ENCODE measurements at regions not wholly inside any gene's neighbourhood (a gene's known extent, or its start where the extent isn't known, plus 50 kb on each side); places are given as distances from the start of the nearest gene placed in this dataset.
A peak's percentile ranks its signal among the peaks of the same experiment; 100 is the strongest.
"Not testable (repeated sequence)": the region's sequence is repeated elsewhere in the genome, so short reads cannot be mapped to it uniquely, and the experiment has no call there.

DNA sequence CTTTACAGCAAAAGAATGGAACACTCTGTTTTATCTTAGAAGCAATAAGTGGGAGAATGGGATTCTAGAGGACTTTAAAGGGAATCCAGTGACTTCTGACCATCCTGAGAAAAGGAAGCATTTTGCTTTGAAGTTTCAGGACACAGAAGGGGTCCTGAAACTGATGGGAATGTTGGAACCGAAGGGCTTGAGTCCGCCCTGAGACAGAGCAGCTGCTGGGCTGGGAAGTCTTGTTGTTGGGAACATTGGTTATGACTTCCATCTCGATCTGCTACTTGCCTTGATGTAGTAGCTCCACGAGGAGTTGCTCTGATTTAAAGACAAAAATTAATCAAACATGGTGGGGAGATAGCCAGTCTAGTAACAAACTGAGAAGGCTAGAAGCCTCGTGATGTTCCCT is 177.6 kb downstream of the JCAD start:
- DNase-seq (ENCODE audit: low read depth): no peak

DNA sequence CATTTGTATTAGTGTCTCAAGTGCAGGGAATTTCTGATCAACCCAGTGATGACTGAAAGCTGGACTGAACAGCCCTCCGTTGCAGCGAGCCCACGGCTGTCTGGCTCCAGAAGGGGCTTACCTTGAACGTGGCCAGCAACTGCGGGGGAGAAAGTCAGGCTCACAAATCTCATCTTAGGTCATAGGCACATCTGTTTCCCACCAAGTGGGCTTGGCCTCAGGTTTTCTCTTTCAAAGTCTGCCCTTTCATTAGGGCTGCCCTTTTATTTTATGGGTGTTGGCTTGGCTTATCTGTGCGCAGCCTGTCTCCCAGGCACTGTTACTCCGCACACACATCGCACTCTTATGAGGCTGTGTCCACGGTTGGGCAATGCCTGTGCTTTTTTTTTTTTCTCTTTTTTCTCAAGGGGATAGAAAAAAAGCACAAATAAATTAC is 178.0 kb downstream of the JCAD start:
- DNase-seq (ENCODE audit: low read depth): no peak

DNA sequence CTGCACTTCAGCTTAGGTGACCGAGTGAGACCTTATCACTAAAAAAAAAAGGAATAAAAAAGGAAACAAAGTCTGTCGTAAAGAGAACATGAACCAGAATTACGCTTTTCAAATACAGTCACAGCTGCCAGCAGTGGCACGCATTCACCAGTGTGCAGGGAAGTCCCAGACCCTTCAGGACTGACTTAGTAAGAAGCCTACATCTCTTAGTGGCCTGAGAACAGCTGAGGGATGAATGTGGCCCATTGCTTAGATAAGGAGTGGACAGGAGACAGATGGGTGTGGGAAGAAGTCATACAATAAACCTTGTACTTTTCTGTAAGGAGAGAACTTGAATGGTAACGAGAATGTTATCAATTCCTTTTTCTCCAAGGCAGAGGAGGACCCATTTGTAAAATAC is 178.5 kb downstream of the JCAD start:
- DNase-seq (ENCODE audit: low read depth): no peak

DNA sequence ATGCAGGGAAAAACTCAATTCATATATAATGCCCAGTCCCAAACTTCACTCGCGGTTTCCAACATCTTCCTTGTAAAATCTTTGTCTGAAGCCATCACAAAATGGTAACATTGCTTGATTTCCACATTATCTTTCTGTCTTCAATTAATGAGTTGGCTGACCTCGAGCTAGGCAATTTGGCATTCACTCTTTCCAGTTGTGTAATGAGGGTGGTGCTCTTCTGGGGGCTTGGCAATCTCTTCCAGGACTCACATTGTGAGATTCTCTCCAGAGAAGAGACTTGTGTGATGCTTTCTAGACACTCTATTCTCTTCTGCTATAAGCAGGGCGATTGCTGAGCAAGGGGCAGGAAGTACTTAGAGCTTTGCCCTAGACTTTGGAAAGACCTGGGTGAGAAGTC is 179.5 kb downstream of the JCAD start:
- DNase-seq (ENCODE audit: low read depth): no peak

DNA sequence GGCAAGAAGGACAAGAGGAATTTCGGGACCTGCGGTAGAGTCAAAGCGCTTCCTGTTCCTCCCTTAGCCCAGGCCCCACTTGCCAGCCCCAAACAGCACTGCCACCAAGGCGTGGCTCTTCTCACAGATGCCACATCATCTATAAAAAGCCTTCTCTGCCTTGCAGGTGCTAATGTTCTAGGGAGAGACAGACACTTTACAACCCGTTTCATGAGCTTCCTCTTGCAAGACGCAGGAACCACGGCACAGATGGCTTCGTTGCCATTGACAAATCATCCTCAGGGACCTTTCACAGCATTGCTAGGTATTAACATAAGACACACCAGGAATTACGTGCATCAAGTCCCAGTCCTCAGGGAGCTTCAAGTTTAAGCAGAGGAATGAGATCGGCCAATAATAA is 180.9 kb downstream of the JCAD start:
- no peak for DNase-seq (ENCODE audit: low read depth)

DNA sequence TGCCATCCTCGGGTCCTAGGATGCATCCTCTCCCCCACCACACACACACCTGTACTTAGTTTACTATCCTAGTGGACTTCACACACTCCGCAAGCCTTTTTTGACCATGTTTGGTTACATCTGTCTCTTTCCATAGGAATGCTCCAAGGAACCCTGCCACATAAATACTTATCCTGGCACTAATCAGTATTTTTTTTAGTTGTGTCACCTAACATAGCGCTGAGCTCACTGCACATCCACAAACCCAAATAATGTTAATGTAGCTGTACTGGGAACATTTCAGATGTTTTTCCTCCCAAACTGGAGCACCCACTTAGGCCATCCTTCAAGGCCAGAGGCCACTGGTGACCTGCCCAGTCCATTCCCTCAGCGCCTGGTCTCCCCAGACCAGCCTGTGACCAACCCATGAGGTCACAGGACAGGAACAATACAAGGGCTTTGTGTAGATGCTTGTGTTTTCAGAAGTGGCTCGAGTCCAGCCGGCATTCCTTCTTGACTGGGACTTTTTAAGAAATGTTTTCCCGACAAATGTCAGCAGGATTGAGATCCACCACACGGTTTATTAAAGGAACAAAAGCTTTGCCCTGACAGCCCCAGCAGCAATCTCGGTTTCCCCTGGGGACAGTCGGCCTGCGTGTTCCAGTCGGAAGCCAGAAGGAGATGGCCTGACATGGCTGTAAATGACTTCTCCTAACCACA is 181.4 kb downstream of the JCAD start:
- DNase-seq (ENCODE audit: low read depth): no peak

DNA sequence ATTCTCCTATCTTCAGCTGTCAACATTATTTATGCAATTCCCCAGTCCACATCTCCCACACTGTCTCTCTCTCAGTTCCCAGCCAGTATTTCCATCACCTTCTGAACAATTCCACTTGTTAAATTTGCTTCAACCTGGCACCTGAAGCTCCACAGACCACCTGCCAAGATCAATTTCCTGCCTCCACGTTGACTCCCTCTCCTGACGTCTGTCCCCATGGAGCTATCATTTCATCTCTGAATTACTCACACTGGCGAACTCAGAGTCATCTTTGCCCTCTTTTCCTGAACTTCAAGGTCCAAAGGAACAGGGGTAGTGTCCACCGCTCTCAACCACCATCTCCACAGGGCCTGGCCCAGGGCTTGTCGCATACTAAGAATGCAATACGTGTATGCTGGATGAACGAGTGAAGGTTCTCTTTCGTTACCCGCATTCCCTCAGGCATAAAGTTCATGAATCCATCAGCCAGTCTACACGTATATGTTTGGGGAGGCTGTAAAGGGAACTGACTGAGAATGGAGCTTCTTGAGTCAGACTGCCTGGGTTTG is 183.3 kb downstream of the JCAD start:
- DNase-seq (ENCODE audit: low read depth): no peak

DNA sequence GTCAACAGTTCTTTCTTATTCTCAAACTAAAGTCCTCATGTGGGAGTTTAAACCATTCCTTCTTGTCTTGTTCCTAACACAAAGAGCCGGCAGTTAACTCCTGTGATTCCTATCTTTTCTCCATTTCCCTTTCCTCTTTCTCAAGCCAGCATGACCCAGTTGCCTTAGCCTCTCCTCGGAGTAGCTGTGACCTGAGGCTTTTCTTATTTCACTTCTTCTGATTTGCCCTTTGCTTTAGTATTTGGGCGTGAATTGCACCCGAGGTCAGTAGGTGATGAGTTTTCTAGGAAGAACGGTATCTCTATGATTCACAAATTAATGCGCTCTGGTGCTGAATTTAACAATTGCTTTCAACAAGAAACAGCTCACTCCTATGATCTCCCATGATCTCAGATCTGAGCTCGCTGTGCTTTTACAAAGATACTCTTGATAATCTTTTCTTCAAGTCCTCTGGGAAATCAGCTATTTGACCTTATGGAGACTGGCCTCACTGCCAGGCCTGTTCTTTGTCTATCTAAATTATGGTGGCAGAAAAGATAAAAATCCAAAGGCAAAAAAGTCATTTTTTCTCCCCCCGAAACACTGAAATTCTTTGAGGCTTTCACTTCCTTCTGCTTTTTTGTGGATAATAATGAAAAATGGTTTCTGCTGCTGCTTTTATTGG is 184.6 kb downstream of the JCAD start:
- DNase-seq (ENCODE audit: low read depth): peak; percentile 4

DNA sequence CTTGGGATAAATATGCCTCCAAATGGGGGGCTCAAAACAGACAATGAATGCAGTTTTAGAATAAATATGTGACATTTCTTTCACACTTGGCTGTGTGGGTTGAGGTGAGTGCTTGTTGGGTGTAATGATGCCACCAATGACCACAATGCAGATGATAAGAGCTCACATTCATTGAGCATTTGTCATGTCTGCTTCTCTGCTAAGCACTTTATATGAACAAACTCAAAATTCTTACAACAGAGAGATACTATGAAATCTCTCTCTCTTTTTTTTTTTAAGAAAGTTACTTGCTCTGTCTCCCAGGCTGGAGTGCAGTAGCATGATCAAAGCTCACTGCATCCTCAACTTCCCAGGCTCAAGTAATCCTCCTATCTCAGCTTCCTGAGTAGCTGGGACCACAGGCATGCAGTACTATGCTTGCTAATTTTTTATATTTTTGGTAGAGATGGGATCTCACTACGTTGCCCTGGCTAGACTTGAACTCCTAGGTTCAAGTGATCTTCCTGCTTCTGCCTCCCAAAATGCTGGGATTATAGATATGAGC is 185.4 kb downstream of the JCAD start:
- peak; percentile 6 for DNase-seq (ENCODE audit: low read depth)

DNA sequence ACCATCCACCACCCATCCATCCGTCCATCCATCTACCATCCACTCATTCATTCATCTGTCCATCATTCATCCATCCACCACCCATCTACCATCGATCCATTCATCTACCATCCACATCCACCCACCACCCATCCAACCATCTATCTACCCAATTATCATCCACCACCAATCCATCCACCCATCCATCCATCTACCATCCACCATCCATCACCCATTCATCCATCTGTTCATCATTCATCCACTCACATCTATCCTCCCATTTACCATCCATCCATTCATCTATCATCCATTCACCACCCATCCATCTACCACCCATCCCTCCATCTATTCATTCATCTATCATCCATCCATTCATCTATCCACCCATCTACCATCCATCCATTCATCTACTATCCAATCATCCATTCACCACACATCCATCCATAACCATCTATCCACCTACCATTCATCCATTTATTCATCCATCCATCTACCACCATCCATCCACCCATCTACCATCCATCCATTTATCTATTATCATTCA is 188.8 kb downstream of the JCAD start:
- no peak for DNase-seq (ENCODE audit: low read depth)

DNA sequence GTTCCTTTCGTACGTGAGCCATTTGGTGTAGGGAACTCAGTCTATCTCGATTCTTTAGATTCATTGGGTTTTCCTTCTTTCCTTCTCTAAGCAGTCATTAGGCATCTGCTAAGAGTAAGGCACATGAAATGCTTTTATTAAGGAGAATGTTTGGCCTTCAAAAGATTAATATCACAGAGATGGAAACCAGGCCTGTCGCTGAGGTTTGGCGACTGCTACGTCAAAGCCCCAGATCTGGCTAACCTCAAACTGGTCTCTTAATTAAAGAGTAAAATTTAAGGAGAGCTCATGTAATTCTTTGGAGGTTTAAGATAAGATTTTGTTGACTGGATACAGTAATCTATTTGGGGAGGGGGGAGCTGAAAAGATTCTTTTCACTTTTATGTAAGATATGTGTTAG is 189.8 kb downstream of the JCAD start:
- no peak for DNase-seq (ENCODE audit: low read depth)

DNA sequence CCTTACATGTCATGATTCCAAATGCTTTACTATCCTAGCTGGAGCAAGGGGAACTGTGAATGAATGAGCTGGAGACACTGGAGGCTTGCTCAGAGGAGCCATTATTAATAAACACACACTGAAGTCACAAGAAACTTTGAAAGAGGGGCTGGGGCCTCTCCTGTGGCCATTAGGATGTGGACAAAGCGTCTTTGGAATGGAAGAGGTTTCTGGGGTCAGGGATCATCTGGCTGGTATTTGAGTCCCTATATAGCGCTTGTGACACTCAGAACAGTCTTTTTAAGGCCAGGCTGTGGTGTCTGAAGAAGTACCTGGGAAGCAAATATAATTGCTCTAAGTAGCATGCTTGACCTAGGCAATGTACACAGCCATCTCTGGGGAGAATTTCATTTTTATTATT is 193.0 kb downstream of the JCAD start:
- DNase-seq (ENCODE audit: low read depth): no peak

DNA sequence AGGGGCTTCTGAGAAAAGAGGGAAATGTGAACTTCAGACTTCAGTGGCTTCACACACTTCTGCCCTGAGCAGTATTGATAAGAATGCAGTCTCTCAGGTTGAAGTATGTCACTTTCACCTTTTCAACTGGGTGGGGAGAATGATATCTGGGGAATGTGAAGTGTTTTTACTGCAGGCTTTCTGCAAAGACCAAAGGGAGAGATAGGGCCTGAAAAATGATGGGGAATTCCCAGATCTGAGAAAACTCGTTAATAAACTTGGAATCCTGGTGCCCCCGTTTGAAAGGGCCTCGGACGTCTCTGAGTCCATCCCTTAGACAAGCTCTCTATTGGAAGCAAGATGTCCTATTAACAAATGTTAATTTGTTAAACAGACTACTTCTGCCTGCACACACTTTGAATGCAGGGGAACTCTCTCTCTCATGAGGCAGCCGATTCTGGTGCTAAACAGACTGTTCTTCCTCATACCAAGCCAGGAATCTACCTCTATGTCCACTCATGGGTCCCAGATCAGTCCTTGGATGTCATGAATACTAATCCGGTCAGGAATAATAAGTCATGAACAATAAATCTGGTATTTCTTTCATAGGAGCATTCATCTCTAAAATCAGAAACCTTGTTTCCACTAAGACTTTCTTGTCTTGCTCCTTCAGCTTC is 193.6 kb downstream of the JCAD start:
- DNase-seq (ENCODE audit: low read depth): no peak

DNA sequence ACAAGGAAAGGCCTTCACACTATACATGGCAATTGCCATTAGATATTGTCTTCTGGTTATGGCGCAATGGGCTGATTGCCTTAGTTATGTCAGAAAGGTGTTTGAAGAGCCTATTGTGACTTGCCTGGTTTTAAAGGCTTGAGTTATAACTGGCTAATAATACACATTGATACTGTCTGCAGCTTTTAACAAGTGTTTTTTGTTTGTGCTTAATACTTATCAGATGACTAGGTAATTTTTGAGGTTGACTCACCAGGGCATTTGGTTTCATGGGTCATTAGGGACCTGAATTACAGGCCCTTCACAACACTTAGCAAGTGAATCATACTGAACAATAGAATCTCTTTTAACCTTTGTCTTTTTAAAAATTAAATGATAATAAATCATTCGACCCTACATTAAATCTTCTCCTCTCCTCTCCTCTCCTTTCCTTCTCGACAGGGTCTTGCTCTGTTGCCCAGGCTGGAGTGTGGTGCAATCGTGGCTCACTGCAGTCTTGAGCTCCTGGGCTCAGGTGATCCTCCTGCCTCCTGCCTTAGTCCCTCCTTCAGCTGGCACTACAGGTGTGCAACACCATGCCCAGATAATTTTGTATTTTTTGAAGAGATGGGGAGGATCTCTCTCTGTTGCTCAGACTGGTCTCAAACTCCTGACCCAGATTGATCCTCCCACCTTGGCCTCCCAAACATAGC is 196.3 kb downstream of the JCAD start:
- peak; percentile 82 for DNase-seq (ENCODE audit: low read depth)

DNA sequence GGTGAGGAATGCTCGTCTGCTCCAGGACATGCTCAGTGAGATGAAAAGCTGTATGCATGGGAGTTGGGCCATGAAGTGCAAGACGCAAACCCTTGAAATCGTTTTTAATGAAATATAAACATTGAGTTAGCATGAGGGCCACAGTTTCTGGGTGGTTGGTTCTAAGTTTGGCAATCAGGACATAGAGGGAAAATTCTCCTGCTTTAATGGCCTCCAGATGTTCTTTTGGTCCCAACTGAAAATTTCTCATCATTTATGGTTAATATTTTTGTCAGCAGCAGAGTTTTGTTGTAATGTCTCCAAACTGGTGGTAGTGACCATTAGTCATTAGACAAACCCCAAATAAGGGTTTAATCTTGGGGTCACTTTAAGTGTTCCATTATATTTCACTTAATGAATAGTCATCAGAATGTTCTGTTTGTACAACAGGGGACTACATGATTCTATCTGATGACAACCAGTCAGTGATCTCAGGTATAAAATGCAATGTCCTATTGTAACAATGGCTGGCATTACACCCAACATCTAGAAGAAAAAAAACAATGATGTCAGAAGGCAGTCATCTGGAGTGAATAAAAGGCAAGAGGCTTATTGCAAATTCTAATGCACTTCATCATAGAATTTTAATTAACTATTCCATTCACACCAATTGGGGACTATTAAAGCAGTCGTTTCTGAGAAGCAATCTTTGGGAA is 197.4 kb downstream of the JCAD start:
- DNase-seq (ENCODE audit: low read depth): peak; percentile 18

DNA sequence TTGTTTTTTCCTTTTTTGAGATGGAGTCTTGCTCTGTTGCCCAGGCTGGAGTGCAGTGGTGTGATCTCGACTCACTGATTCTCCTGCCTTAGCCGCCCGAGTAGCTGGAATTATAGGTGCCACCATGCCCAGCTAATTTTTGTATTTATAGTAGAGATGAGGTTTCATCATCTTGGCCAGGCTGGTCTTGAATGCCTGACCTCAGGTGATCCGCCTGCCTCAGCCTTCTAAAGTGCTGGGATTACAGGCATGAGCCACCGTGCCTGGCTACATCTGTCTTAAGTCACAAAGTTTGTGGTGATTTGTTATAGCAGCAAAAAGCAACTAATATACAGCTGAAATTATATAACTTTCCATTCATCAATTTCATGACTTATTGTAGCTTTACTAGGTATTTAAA is 198.2 kb downstream of the JCAD start:
- DNase-seq (ENCODE audit: low read depth): not testable (repeated sequence)

DNA sequence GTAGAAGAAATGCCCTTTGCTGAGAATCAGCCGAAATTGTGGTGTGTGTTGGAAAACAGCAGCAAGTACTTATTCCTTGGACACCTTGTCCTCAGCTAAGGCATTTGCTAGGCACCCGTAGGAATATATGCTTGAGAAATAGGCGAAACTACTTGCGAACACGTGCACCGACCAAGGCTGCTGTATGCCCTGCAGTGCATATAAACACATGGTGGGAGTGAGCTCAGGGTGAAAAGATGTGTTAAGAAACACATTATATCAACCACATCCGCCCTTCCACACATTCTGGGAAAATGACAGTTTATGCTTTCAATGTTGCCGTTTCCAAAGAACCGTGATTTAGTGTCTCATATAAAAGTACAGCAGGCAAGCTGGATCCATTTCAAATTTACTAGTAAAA is 199.2 kb downstream of the JCAD start:
- peak; percentile 75 for DNase-seq (ENCODE audit: low read depth)

DNA sequence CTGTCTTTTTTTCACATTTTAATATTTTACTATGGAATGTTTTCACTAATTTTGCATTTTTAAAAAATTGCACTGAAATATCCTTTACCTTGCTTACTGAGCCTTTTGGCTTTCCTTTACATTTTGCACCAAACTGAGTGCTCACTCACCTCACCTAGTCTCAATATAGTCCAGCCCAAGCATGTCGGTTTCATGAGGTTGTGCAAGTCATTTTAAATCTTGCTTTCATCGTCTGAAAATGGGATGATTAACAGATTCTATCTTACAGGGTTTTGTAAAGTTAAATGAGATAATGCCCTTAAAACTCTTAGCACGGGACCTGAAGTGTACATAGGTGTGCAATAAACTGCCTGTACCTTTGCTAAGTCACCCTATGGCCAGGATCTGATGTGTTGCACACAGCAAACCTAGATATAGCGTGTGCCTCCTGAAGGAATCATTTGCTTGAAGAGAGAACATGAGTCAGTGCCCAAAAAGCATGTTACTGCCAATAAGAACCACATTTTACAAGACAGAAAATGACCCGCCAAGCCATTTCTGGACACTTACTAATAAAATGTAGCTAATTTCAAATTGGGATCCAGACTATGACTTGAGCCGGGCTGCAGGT is 199.8 kb downstream of the JCAD start:
- peak; percentile 39 for DNase-seq (ENCODE audit: low read depth)

DNA sequence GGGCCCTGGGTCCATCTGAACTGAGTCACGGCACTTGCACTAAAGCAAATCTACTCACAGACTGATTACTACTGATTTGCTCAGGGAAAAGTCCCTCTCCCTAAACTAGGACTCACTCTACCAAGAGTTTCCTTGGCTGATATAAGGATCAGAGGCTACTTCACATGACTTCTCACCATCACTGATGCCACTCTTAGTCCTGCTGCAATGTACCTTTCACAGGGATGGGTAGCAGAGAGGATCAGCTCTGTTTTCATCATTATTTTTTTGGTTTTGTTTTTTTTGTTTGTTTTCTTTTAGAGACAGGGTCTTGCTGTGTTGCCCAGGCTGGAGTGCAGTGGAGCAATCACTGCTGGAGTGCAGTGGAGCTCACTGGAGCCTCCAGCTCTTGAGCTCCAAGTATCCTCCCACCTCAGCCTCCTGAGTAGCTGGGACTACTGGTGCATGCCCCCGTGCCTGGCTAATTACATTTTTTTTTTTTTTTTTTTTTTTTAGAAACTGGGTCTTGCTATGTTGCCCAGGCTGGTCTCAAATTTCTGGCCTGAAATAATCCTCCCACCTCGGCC is 200.6 kb downstream of the JCAD start:
- no peak for DNase-seq (ENCODE audit: low read depth)

DNA sequence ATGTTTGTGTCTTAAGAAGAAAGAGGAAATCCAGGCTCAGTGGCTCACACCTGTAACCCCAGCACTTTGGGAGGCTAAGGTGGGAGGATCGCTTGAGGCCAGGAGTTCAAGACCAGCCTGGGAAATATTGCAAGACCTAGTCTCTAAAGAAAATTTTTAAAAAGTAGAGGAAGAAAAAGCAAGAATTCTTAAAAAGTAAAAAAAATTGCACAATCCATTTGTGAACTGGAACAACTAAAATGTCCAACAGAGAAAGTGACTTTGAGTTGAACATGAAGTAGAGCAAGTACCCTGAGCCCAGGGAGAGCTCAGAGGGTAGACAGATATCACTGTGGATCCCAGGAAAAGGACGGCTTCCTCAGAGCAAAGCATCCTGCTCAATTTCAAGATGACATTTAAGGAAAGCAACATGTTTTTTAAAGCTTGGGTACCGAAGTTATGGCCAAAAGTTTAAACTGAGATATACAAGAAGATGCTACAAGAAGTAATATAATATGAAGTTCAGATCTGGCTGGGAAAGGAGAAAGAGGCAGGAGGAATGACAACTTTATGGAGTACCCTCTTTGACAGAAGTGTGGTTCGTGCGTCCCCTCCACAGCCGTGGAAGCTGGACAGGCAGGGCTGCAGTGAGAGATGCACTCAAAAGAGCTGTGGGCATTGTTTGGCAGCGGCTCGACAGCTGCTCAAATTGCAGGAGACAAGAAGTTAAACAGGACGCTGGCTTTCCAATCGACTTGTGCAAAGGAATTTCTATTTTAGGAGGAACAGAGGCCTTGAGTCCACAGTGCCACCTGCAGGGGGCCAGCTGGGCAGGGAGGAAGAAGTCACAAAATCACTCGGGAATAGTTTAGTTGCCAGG is 201.3 kb downstream of the JCAD start:
- DNase-seq (ENCODE audit: low read depth): peak; percentile 83
